Daoy (cell line): ENCODE measurements at regions not wholly inside any gene's neighbourhood (a gene's known extent, or its start where the extent isn't known, plus 50 kb on each side); places are given as distances from the start of the nearest gene placed in this dataset.
A peak's percentile ranks its signal among the peaks of the same experiment; 100 is the strongest.
"Not testable (repeated sequence)": the region's sequence is repeated elsewhere in the genome, so short reads cannot be mapped to it uniquely, and the experiment has no call there.

Experiments used
- DNase-seq: peaks from one replicate; pipeline ENCODE4 v3.0.0-alpha.2; 2015; ENCODE audit warnings: low read depth

- DNase-seq: no peak
These were observed 119.8 kb downstream of the ZNF330 start for GRCh38 chr4:141340458-141340857.

GRCh38 chr4:141346144-141346543 lies 125.4 kb downstream of the ZNF330 start:
- peak; percentile 5 for DNase-seq

- no peak for DNase-seq
These were observed 127.0 kb downstream of the ZNF330 start for GRCh38 chr4:141347684-141348083.

GRCh38 chr4:141348125-141348524 lies 127.4 kb downstream of the ZNF330 start:
- no peak for DNase-seq

GRCh38 chr4:141348573-141348972 lies 127.9 kb downstream of the ZNF330 start:
- DNase-seq: no peak

GRCh38 chr4:141349236-141349635 lies 128.5 kb downstream of the ZNF330 start:
- no peak for DNase-seq

GRCh38 chr4:141350122-141350905 lies 129.6 kb downstream of the ZNF330 start:
- DNase-seq: peak; percentile 37

- DNase-seq: no peak
These were observed 131.6 kb downstream of the ZNF330 start for GRCh38 chr4:141352331-141352730.

GRCh38 chr4:141352909-141353525 lies 132.3 kb downstream of the ZNF330 start:
- DNase-seq: peak; percentile 27

GRCh38 chr4:141356321-141356962 lies 135.7 kb downstream of the ZNF330 start:
- no peak for DNase-seq

GRCh38 chr4:141356963-141357335 lies 136.3 kb downstream of the ZNF330 start:
- DNase-seq: no peak

- DNase-seq: not testable (repeated sequence)
These were observed 147.5 kb downstream of the ZNF330 start for GRCh38 chr4:141368241-141368640.

- no peak for DNase-seq
These were observed 150.5 kb downstream of the ZNF330 start for GRCh38 chr4:141371206-141371605.

- peak; percentile 64 for DNase-seq
These were observed 155.2 kb downstream of the ZNF330 start for GRCh38 chr4:141375855-141376254.

- no peak for DNase-seq
These were observed 156.1 kb downstream of the ZNF330 start for GRCh38 chr4:141376769-141377168.

- DNase-seq: no peak
These were observed 166.6 kb downstream of the ZNF330 start for GRCh38 chr4:141387299-141387698.

GRCh38 chr4:141388481-141388880 lies 167.8 kb downstream of the ZNF330 start:
- DNase-seq: no peak

GRCh38 chr4:141389649-141390048 lies 169.0 kb downstream of the ZNF330 start:
- no peak for DNase-seq

- no peak for DNase-seq
These were observed 169.9 kb downstream of the ZNF330 start for GRCh38 chr4:141390571-141390970.

- DNase-seq: no peak
These were observed 170.6 kb downstream of the ZNF330 start for GRCh38 chr4:141391293-141391692.

GRCh38 chr4:141391771-141392170 lies 171.1 kb downstream of the ZNF330 start:
- DNase-seq: no peak

- DNase-seq: no peak
These were observed 174.6 kb downstream of the ZNF330 start for GRCh38 chr4:141395246-141395830.

GRCh38 chr4:141395919-141396318 lies 175.2 kb downstream of the ZNF330 start:
- no peak for DNase-seq
